A549 (cell line): ENCODE measurements at regions not wholly inside any gene's neighbourhood (a gene's known extent, or its start where the extent isn't known, plus 50 kb on each side); places are given as distances from the start of the nearest gene placed in this dataset.

ENCODE experiments used
- ATAC-seq, 2 experiments: fragments of 200-7000 bp in 1 of 2; fragments of >200 bp in 1 of 2; cut with Nextera tagmentation in 1 of 2; cut with Tn5 transposase in 1 of 2; 3 replicates each; pipeline versions ENCODE4 v1.8.0 to v1.9.1; 2018 to 2020; ENCODE audit warnings: mild to moderate bottlenecking in 1 of 2, moderate library complexity in 1 of 2
- CTCF ChIA-PET: fragments of 300-600 bp; sonication (Branson Sonifier 250); formaldehyde crosslinking; extraction: SDS; loops from one replicate; lab custom pipeline; 2021; ENCODE audit warnings: antibody characterized with exemption, inconsistent platforms; lab: Yijun Ruan, JAX
- POLR2A ChIA-PET: fragments of 350-600 bp; formaldehyde crosslinking; extraction: SDS; loops from one replicate; lab custom pipeline; 2021; ENCODE audit warnings: antibody characterized with exemption, inconsistent platforms; lab: Yijun Ruan, JAX
- DNase-seq, 2 experiments: peaks; one replicate each; pipeline versions ENCODE4 v3.0.0 to v3.0.0-alpha.2; 2011 to 2016; ENCODE audit warnings: low read depth in 1 of 2, low spot score in 1 of 2
- FAIRE-seq: peaks from 2 replicates; lab custom pipeline; 2011; peaks lifted over from hg19 to GRCh38; lab: Jason Lieb, UNC
- H3K27ac ChIP-seq, 2 experiments: fragments of >200 bp; sonication (Bioruptor Twin); formaldehyde crosslinking; 3 replicates each; pipeline ENCODE4 v1.5.1; 2016 to 2017
- H3K4me1 ChIP-seq: fragments of >200 bp; sonication (Bioruptor Twin); formaldehyde crosslinking; 3 replicates; pipeline ENCODE4 v1.6.1; 2016
- H3K4me2 ChIP-seq: fragments of >200 bp; sonication (Bioruptor Twin); formaldehyde crosslinking; 3 replicates; pipeline ENCODE4 v1.6.1; 2016
- H3K4me3 ChIP-seq: fragments of >200 bp; sonication (Bioruptor Twin); formaldehyde crosslinking; 3 replicates; pipeline ENCODE4 v1.5.1; 2016
- H3K9me3 ChIP-seq: fragments of >200 bp; sonication (Bioruptor Twin); formaldehyde crosslinking; 3 replicates; pipeline ENCODE4 v1.6.1; 2016
- ATOH8 ChIP-seq: fragments of 250-450 bp; sonication (Bioruptor Pico); IDR thresholded peaks from 2 replicates; pipeline ENCODE4 v1.5.0; 2020; ENCODE audit warnings: low read depth, mild to moderate bottlenecking, moderate library complexity
- CHD2 ChIP-seq: fragments of 150-350 bp; IDR thresholded peaks from 2 replicates; pipeline ENCODE4 v1.6.1; 2014; ENCODE audit warnings: low read length; ENCODE audit not compliant: partially characterized antibody
- CHD4 ChIP-seq: fragments of 200-600 bp; sonication (generic); IDR thresholded peaks from 2 replicates; pipeline ENCODE4 v1.6.1; 2016; ENCODE audit warnings: antibody characterized with exemption, mild to moderate bottlenecking, borderline replicate concordance
- E2F6 ChIP-seq: IDR thresholded peaks from 2 replicates; pipeline ENCODE4 v1.6.1; 2012; ENCODE audit warnings: low read depth, borderline replicate concordance
- EHMT2 ChIP-seq: fragments of 200-600 bp; sonication (generic); IDR thresholded peaks from 2 replicates; pipeline ENCODE4 v1.6.1; 2016; ENCODE audit warnings: antibody characterized with exemption, low read depth, mild to moderate bottlenecking, moderate library complexity
- ELK1 ChIP-seq: fragments of 150-350 bp; IDR thresholded peaks from 2 replicates; pipeline ENCODE4 v1.6.1; 2014; ENCODE audit warnings: low read depth, mild to moderate bottlenecking, low read length
- ESRRA ChIP-seq: fragments of 150-350 bp; IDR thresholded peaks from 2 replicates; pipeline ENCODE4 v1.6.1; 2014; ENCODE audit warnings: mild to moderate bottlenecking, low read length, borderline replicate concordance
- FOSB ChIP-seq: fragments of 250-450 bp; sonication (Bioruptor Pico); IDR thresholded peaks from 2 replicates; pipeline ENCODE4 v1.5.0; 2020; ENCODE audit warnings: mild to moderate bottlenecking, moderate library complexity
- GATA3 ChIP-seq: IDR thresholded peaks from 2 replicates; pipeline ENCODE4 v1.6.1; 2012; ENCODE audit warnings: borderline replicate concordance
- HDAC2 ChIP-seq: fragments of 200-600 bp; sonication (generic); IDR thresholded peaks from 2 replicates; pipeline ENCODE4 v1.6.1; 2016
- HES2 ChIP-seq: fragments of >200 bp; sonication (Bioruptor Twin); formaldehyde crosslinking; IDR thresholded peaks from 2 replicates; pipeline ENCODE4 v1.6.1; 2016
- JUN ChIP-seq, 2 experiments: fragments of >200 bp; sonication (Bioruptor Twin); formaldehyde crosslinking; IDR thresholded peaks; 2 replicates in 1 of 2; 3 replicates in 1 of 2; pipeline ENCODE4 v1.6.1; 2016 to 2017
- JUNB ChIP-seq: fragments of >200 bp; sonication (Bioruptor Twin); formaldehyde crosslinking; IDR thresholded peaks from 2 replicates; pipeline ENCODE4 v1.6.1; 2016
- KDM5A ChIP-seq: fragments of 200-600 bp; sonication (generic); IDR thresholded peaks from 2 replicates; pipeline ENCODE4 v1.6.1; 2016; ENCODE audit warnings: antibody characterized with exemption, mild to moderate bottlenecking
- MAFK ChIP-seq: fragments of 450-650 bp; IDR thresholded peaks from 2 replicates; pipeline ENCODE4 v1.6.1; 2014; ENCODE audit not compliant: partially characterized antibody
- MAZ ChIP-seq: fragments of 150-350 bp; IDR thresholded peaks from 2 replicates; pipeline ENCODE4 v1.6.1; 2014; ENCODE audit warnings: antibody characterized with exemption, low read depth, low read length, borderline replicate concordance
- POLR2A ChIP-seq: IDR thresholded peaks from 2 replicates; pipeline ENCODE4 v1.6.1; 2012; ENCODE audit warnings: mild to moderate bottlenecking, low read length
- REST ChIP-seq: fragments of 200-600 bp; sonication (generic); IDR thresholded peaks from 2 replicates; pipeline ENCODE4 v1.6.1; 2016; ENCODE audit warnings: antibody characterized with exemption, mild to moderate bottlenecking, moderate library complexity
- RFX5 ChIP-seq: fragments of 450-650 bp; IDR thresholded peaks from 2 replicates; pipeline ENCODE4 v1.7.1; 2014; ENCODE audit warnings: antibody characterized with exemption, mild to moderate bottlenecking, moderate library complexity
- TP53 ChIP-seq: fragments of 250-450 bp; sonication (Bioruptor Pico); IDR thresholded peaks from 2 replicates; pipeline ENCODE4 v1.5.0; 2021; ENCODE audit warnings: mild to moderate bottlenecking, moderate library complexity
- WGBS: methylation state at CpG from one replicate; pipeline ENCODE4 v1.1.6; 2017; ENCODE audit errors: missing lambda C conversion rate; 5-methylcytosine and 5-hydroxymethylcytosine counted together

GRCh38 chrX:20947411-20947912, 426.8 kb upstream of the CNKSR2 start:
- TF ChIP-seq ATOH8 (CRISPR knock-in tag) (no peak), TP53 (no peak), FOSB (CRISPR knock-in tag) (no peak), RFX5 (no peak), CHD2 (no peak), E2F6 (no peak), ELK1 (no peak), CHD4 (no peak), GATA3 (no peak), MAZ (no peak), JUNB (no peak), POLR2A (no peak), MAFK (no peak), KDM5A (no peak), JUN (IDR thresholded peaks at IDR 0.05) (no peak)
- no peak overlapping the region for H3K27ac ChIP-seq
- WGBS = 18% methylated on average over 7 of the region's 7 CpGs
- POLR2A ChIA-PET = no interaction called here
- 0 out of 3 replicates have a peak, but pooled peaks cover 3% of the 10 kb centered on the region for H3K4me1 ChIP-seq
- H3K9me3 ChIP-seq = no peaks in the 10 kb centered on the region
- CTCF ChIA-PET = no interaction called here
- DNase-seq (no peak), FAIRE-seq (no peak), ATAC-seq (no peak)
- H3K4me3 ChIP-seq = no peak overlapping the region
- H3K4me2 ChIP-seq = peak overlapping the region; percentile 29; the same call in 1 of the 3 replicates

GRCh38 chrX:20913760-20914159, 460.5 kb upstream of the CNKSR2 start:
- Histone ChIP-seq H3K27ac (no peak overlapping the region), H3K4me2 (no peak overlapping the region), H3K4me3 (no peak overlapping the region), H3K9me3 (no peaks in the 10 kb centered on the region), H3K4me1 (no peaks in the 10 kb centered on the region)
- ChIA-PET POLR2A (no interaction called here), CTCF (no interaction called here)
- FAIRE-seq = no peak
- TF ChIP-seq HES2 (no peak), REST (peak; percentile 86), EHMT2 (peak; percentile 51; the same call in 1 of the 2 replicates)
- ATAC-seq = no peak
- DNase-seq = no peak
- 18% methylated on average over 3 of the region's 3 CpGs for WGBS

GRCh38 chrX:20906571-20906970, 467.6 kb upstream of the CNKSR2 start:
- no peak overlapping the region for H3K27ac ChIP-seq
- H3K9me3 ChIP-seq = no peaks in the 10 kb centered on the region
- FAIRE-seq = no peak
- ATAC-seq = no peak
- H3K4me3 ChIP-seq = no peak overlapping the region
- no peak for TF ChIP-seq ESRRA
- no peak for TF ChIP-seq HDAC2
- H3K4me1 ChIP-seq = no peaks in the 10 kb centered on the region
- no peak overlapping the region for H3K4me2 ChIP-seq
- ChIA-PET POLR2A (no interaction called here), CTCF (no interaction called here)
- peak in 1 of 2 experiments; percentile 1 for DNase-seq
